ENCODE measurements at regions not wholly inside any gene's neighbourhood (a gene's known extent, or its start where the extent isn't known, plus 50 kb on each side); places are given as distances from the start of the nearest gene placed in this dataset.

DNA sequence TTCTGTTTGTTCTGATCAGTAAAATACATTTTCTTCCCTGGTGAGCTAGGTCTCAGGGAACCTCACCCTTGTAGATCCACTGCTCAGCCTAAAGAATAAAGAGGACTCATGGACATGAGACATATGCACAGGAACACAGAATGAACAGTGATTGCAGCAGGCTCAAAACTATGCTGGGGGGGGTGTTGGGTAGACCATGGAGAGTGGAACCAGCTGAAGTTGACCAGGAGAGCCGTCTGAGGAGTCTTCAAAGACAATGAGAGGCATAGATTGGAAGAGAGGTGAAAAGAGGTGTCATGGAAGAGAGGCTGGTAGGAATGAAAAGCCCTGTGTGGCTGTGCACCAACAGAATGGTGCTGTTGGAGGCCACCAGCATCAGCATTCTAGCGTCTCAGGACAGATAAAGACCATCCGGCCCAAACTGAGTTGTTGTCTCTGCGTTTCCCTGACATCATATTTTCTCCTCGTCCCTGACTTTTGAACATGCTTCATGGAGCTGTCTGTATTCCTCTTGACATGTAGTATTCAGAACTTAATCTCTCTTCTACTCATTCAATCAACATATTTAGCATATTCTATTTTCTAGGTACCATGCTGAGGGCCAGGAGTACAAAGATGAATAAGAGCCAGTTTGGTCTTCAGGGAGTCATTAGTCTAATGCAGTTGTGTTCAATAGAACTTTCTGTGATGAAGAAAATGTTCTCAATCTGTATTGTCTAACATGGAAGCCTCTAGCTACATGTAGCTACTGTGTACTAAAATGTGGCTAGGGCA, 331.8 kb downstream of the CYP26B1 start:
- BruUV-seq (replicated peaks): no TSS peak
- Mint-ChIP-seq H3K4me1 (ENCODE audit: low read depth, unreplicated experiment) (no peaks in the 10 kb centered on the region), H3K27ac (ENCODE audit: unreplicated experiment) (no peak overlapping the region), H3K27me3 (ENCODE audit: unreplicated experiment) (peaks cover 87% of the 10 kb centered on the region), H3K36me3 (ENCODE audit: insufficient read depth, unreplicated experiment) (no peaks in the 10 kb centered on the region), H3K9me3 (ENCODE audit: low read depth, unreplicated experiment) (no peaks in the 10 kb centered on the region), H3K4me3 (ENCODE audit: low read depth, unreplicated experiment) (no peak overlapping the region)
- CTCF ChIA-PET: no interaction called here
- no peak for TF ChIP-seq CTCF (IDR thresholded peaks at IDR 0.05; ENCODE audit: unreplicated experiment)
- intact Hi-C loops (cut with micrococcal nuclease; ENCODE audit: unreplicated experiment): no loop called here
- DNase-seq: no peak

DNA sequence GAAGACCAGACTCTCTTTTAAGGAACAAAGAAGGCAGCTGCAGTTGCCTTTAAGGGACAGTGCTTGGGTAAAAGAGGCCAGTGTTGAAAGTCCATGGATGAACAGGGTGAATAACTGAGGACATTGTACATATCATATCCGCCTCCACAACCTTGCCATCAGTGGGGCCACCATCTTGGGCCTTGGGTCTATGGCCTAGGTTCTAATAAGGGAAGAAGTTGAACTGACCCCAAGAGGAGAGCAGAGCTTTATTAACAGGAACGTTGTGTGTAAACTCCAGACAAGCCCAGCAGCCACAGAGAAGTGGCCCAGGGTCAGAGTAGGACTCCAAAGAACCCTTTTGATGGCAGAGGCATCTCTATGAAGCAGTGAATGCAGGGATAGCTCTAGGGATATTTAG, 332.8 kb downstream of the CYP26B1 start:
- intact Hi-C loops (cut with micrococcal nuclease; ENCODE audit: unreplicated experiment): no loop called here
- CTCF ChIA-PET: no interaction called here
- no peak for DNase-seq
- Mint-ChIP-seq H3K9me3 (ENCODE audit: low read depth, unreplicated experiment) (no peaks in the 10 kb centered on the region), H3K27ac (ENCODE audit: unreplicated experiment) (no peak overlapping the region), H3K4me3 (ENCODE audit: low read depth, unreplicated experiment) (no peak overlapping the region), H3K4me1 (ENCODE audit: low read depth, unreplicated experiment) (no peaks in the 10 kb centered on the region), H3K36me3 (ENCODE audit: insufficient read depth, unreplicated experiment) (no peaks in the 10 kb centered on the region), H3K27me3 (ENCODE audit: unreplicated experiment) (peaks cover 96% of the 10 kb centered on the region)
- no peak for TF ChIP-seq CTCF (IDR thresholded peaks at IDR 0.05; ENCODE audit: unreplicated experiment)
- BruUV-seq (replicated peaks): no TSS peak

GRCh38 chr2:71813807-71814470, 333.7 kb downstream of the CYP26B1 start:
- Mint-ChIP-seq H3K27me3 (ENCODE audit: unreplicated experiment) (peaks cover 100% of the 10 kb centered on the region), H3K4me3 (ENCODE audit: low read depth, unreplicated experiment) (no peak overlapping the region), H3K9me3 (ENCODE audit: low read depth, unreplicated experiment) (peaks cover 2% of the 10 kb centered on the region), H3K27ac (ENCODE audit: unreplicated experiment) (no peak overlapping the region), H3K4me1 (ENCODE audit: low read depth, unreplicated experiment) (no peaks in the 10 kb centered on the region), H3K36me3 (ENCODE audit: insufficient read depth, unreplicated experiment) (no peaks in the 10 kb centered on the region)
- no peak for TF ChIP-seq CTCF (IDR thresholded peaks at IDR 0.05; ENCODE audit: unreplicated experiment)
- no peak for DNase-seq
- no TSS peak for BruUV-seq (replicated peaks)
- intact Hi-C loops (cut with micrococcal nuclease; ENCODE audit: unreplicated experiment): no loop called here
- CTCF ChIA-PET: interaction anchor here (0.6 kb wide), 1 partner anchor 1676 kb away, joined by 3 read pairs; no protein-coding TSS in a partner anchor

- H3K36me3 Mint-ChIP-seq (ENCODE audit: insufficient read depth, unreplicated experiment): no peaks in the 10 kb centered on the region
- peaks cover 2% of the 10 kb centered on the region for H3K9me3 Mint-ChIP-seq (ENCODE audit: low read depth, unreplicated experiment)
- intact Hi-C loops (cut with micrococcal nuclease; ENCODE audit: unreplicated experiment): no loop called here
- CTCF ChIA-PET: no interaction called here
- no peak overlapping the region for H3K4me3 Mint-ChIP-seq (ENCODE audit: low read depth, unreplicated experiment)
- no peak for DNase-seq
- BruUV-seq (replicated peaks): no TSS peak
- no peak for TF ChIP-seq CTCF (IDR thresholded peaks at IDR 0.05; ENCODE audit: unreplicated experiment)
- H3K27me3 Mint-ChIP-seq (ENCODE audit: unreplicated experiment): peaks cover 97% of the 10 kb centered on the region
- no peaks in the 10 kb centered on the region for H3K4me1 Mint-ChIP-seq (ENCODE audit: low read depth, unreplicated experiment)
- H3K27ac Mint-ChIP-seq (ENCODE audit: unreplicated experiment): no peak overlapping the region
Observed at GRCh38 chr2:71813315-71813714, 334.3 kb downstream of the CYP26B1 start.

Measured in Calu3 (cell line).